Neuronal stem cell (in vitro differentiated cells): ENCODE measurements at regions not wholly inside any gene's neighbourhood (a gene's known extent, or its start where the extent isn't known, plus 50 kb on each side); places are given as distances from the start of the nearest gene placed in this dataset.
"Not testable (repeated sequence)": the region's sequence is repeated elsewhere in the genome, so short reads cannot be mapped to it uniquely, and the experiment has no call there.

Experiments
- DNase-seq: peaks from one replicate; pipeline ENCODE4 v3.0.0-alpha.2; 2013; ENCODE audit warnings: low spot score
- H2AFZ ChIP-seq: one replicate; pipeline ENCODE4 v1.6.1; 2013; ENCODE audit warnings: mild to moderate bottlenecking, low read length, inconsistent platforms
- H2AK5ac ChIP-seq: 2 replicates; pipeline ENCODE4 v1.6.1; 2013; ENCODE audit warnings: low read depth, mild to moderate bottlenecking, inconsistent platforms, low read length, moderate library complexity, mixed read lengths
- H2BK120ac ChIP-seq: 2 replicates; pipeline ENCODE4 v1.6.1; 2013; ENCODE audit warnings: low read depth, mild to moderate bottlenecking, inconsistent platforms, low read length, moderate library complexity, mixed read lengths
- H2BK12ac ChIP-seq: one replicate; pipeline ENCODE4 v1.6.1; 2013; ENCODE audit warnings: low read length, inconsistent platforms
- H2BK15ac ChIP-seq: 2 replicates; pipeline ENCODE4 v1.6.1; 2013; ENCODE audit warnings: mild to moderate bottlenecking, low read length, inconsistent platforms, mixed read lengths
- H2BK5ac ChIP-seq: one replicate; pipeline ENCODE4 v1.6.1; 2013; ENCODE audit warnings: inconsistent platforms, mild to moderate bottlenecking, low read length, moderate library complexity
- H3K14ac ChIP-seq: one replicate; pipeline ENCODE4 v1.6.1; 2013; ENCODE audit warnings: low read length, inconsistent platforms
- H3K18ac ChIP-seq: 2 replicates; pipeline ENCODE4 v1.6.1; 2013; ENCODE audit warnings: low read length, inconsistent platforms
- H3K23ac ChIP-seq: 2 replicates; pipeline ENCODE4 v1.6.1; 2013; ENCODE audit warnings: low read depth, mild to moderate bottlenecking, mixed read lengths, low read length, inconsistent platforms; ENCODE audit not compliant: poor library complexity
- H3K27ac ChIP-seq: replicated peaks from 3 replicates; pipeline ENCODE4 v1.5.1; 2013; ENCODE audit warnings: low read length, inconsistent platforms
- H3K27me3 ChIP-seq, 3 experiments: 2 replicates each; pipeline ENCODE4 v1.6.1; 2013; ENCODE audit warnings: low read length in 3 of 3, mild to moderate bottlenecking in 2 of 3, inconsistent platforms in 1 of 3, low read depth in 1 of 3, mixed read lengths in 1 of 3, moderate library complexity in 1 of 3; ENCODE audit not compliant: control insufficient read depth in 3 of 3, insufficient read depth in 3 of 3
- H3K36me3 ChIP-seq, 2 donors: replicated peaks in 1 of 2; 2 replicates each; pipeline ENCODE4 v1.6.1; 2013; ENCODE audit warnings: low read length in 2 of 2; ENCODE audit not compliant: control insufficient read depth in 2 of 2, insufficient read depth in 2 of 2
- H3K4ac ChIP-seq: 2 replicates; pipeline ENCODE4 v1.6.1; 2013; ENCODE audit warnings: inconsistent platforms, mild to moderate bottlenecking, low read length, moderate library complexity
- H3K4me1 ChIP-seq, 2 donors: 1 replicate in 1 of 2; 2 replicates in 1 of 2; pipeline ENCODE4 v1.6.1; 2013; ENCODE audit warnings: low read length in 2 of 2, low read depth in 1 of 2; ENCODE audit not compliant: control insufficient read depth in 2 of 2, insufficient read depth in 1 of 2
- H3K4me2 ChIP-seq: one replicate; pipeline ENCODE4 v1.6.1; 2013; ENCODE audit warnings: mild to moderate bottlenecking, low read length, inconsistent platforms; ENCODE audit not compliant: insufficient read depth, poor library complexity, severe bottlenecking
- H3K4me3 ChIP-seq, 2 donors: 2 replicates each; pipeline ENCODE4 v1.5.1; 2013; ENCODE audit warnings: low read length in 2 of 2, mild to moderate bottlenecking in 2 of 2, inconsistent platforms in 1 of 2, moderate library complexity in 1 of 2
- H3K79me1 ChIP-seq: one replicate; pipeline ENCODE4 v1.6.1; 2013; ENCODE audit warnings: low read depth, mild to moderate bottlenecking, inconsistent platforms, low read length, moderate library complexity
- H3K9ac ChIP-seq: one replicate; pipeline ENCODE4 v1.6.1; 2013; ENCODE audit warnings: mild to moderate bottlenecking, low read depth, low read length, inconsistent platforms; ENCODE audit not compliant: poor library complexity
- H3K9me3 ChIP-seq, 2 donors: replicated peaks in 1 of 2; 2 replicates each; pipeline versions ENCODE3 to v1.6.1; 2013; ENCODE audit warnings: low read length in 2 of 2, mild to moderate bottlenecking in 2 of 2, inconsistent platforms in 1 of 2, low read depth in 1 of 2, mixed read lengths in 1 of 2, moderate library complexity in 1 of 2; ENCODE audit not compliant: control insufficient read depth in 2 of 2, insufficient read depth in 1 of 2
- H4K8ac ChIP-seq: one replicate; pipeline ENCODE4 v1.6.1; 2013; ENCODE audit warnings: low read depth, mild to moderate bottlenecking, inconsistent platforms, low read length, moderate library complexity
- H4K91ac ChIP-seq: one replicate; pipeline ENCODE4 v1.6.1; 2013; ENCODE audit warnings: low read length, low read depth, mild to moderate bottlenecking, inconsistent platforms; ENCODE audit not compliant: poor library complexity
- WGBS, 2 donors: extraction: QIAGEN DNeasy Blood & Tissue Kit; methylation state at CpG; one replicate each; pipeline ENCODE4 v1.1.7; 2013; ENCODE audit warnings: missing lambda C conversion rate in 2 of 2, mixed read lengths in 1 of 2; ENCODE audit not compliant: insufficient read length in 2 of 2, insufficient replicate concordance in 1 of 2; ENCODE audit errors: extremely low coverage in 2 of 2; 5-methylcytosine and 5-hydroxymethylcytosine counted together

- H3K4me3 ChIP-seq = no peak overlapping the region
- H2BK15ac ChIP-seq = no peak overlapping the region
- no peaks in the 10 kb centered on the region for H3K36me3 ChIP-seq
- H4K8ac ChIP-seq = no peak overlapping the region
- no peaks in the 10 kb centered on the region for H3K27me3 ChIP-seq
- H3K4ac ChIP-seq = no peak overlapping the region
- no peak overlapping the region for H3K18ac ChIP-seq
- H2BK5ac ChIP-seq = no peak overlapping the region
- no peak overlapping the region for H3K23ac ChIP-seq
- H3K9ac ChIP-seq = no peak overlapping the region
- H3K9me3 ChIP-seq = no peaks in the 10 kb centered on the region
- H2AK5ac ChIP-seq = no peak overlapping the region
- H3K79me1 ChIP-seq = no peaks in the 10 kb centered on the region
- H3K14ac ChIP-seq = no peak overlapping the region
- H3K4me2 ChIP-seq = no peak overlapping the region
- DNase-seq = no peak
- no peak overlapping the region for H4K91ac ChIP-seq
- peaks cover 0 to 4% of the 10 kb centered on the region in 2 donors for H3K4me1 ChIP-seq
- no peak overlapping the region for H3K27ac ChIP-seq
- no peak overlapping the region for H2BK120ac ChIP-seq
- peak overlapping the region; percentile 46 for H2AFZ ChIP-seq
- H2BK12ac ChIP-seq = no peak overlapping the region
- no CpG with 5 or more reads among the region's 2 CpGs for WGBS, 2 donors
Measured at GRCh38 chr3:78506581-78507195, 1261.1 kb downstream of the ROBO1 start.

GRCh38 chr3:78507196-78507984, 1260.4 kb downstream of the ROBO1 start:
- DNase-seq = no peak
- H4K8ac ChIP-seq = no peak overlapping the region
- no peak overlapping the region for H3K14ac ChIP-seq
- H3K79me1 ChIP-seq = no peaks in the 10 kb centered on the region
- H3K27me3 ChIP-seq = no peaks in the 10 kb centered on the region
- H3K4me3 ChIP-seq = no peak overlapping the region
- no peak overlapping the region for H3K4ac ChIP-seq
- no peak overlapping the region for H3K23ac ChIP-seq
- no peak overlapping the region for H2BK15ac ChIP-seq
- no peak overlapping the region for H3K18ac ChIP-seq
- no peak overlapping the region for H2BK12ac ChIP-seq
- no CpG with 5 or more reads among the region's 6 CpGs for WGBS, 2 donors
- no peak overlapping the region for H3K4me2 ChIP-seq
- H3K9me3 ChIP-seq = no peaks in the 10 kb centered on the region
- H3K27ac ChIP-seq = no peak overlapping the region
- no peaks in the 10 kb centered on the region for H3K36me3 ChIP-seq
- H3K9ac ChIP-seq = no peak overlapping the region
- no peak overlapping the region for H2BK120ac ChIP-seq
- peaks cover 0 to 4% of the 10 kb centered on the region in 2 donors for H3K4me1 ChIP-seq
- no peak overlapping the region for H2BK5ac ChIP-seq
- H4K91ac ChIP-seq = no peak overlapping the region
- H2AK5ac ChIP-seq = no peak overlapping the region
- peak overlapping the region; percentile 46 for H2AFZ ChIP-seq

- no peak overlapping the region for H3K4ac ChIP-seq
- no peak overlapping the region for H3K9ac ChIP-seq
- H2BK12ac ChIP-seq = no peak overlapping the region
- H3K18ac ChIP-seq = no peak overlapping the region
- H3K9me3 ChIP-seq = no peaks in the 10 kb centered on the region
- H4K91ac ChIP-seq = no peak overlapping the region
- WGBS, 2 donors = no CpG with 5 or more reads among the region's 2 CpGs
- H2AK5ac ChIP-seq = no peak overlapping the region
- peaks cover 0 to 4% of the 10 kb centered on the region in 2 donors for H3K4me1 ChIP-seq
- H3K27ac ChIP-seq = no peak overlapping the region
- H3K79me1 ChIP-seq = no peaks in the 10 kb centered on the region
- H3K14ac ChIP-seq = no peak overlapping the region
- H4K8ac ChIP-seq = no peak overlapping the region
- no peak overlapping the region for H3K4me2 ChIP-seq
- no peak overlapping the region for H3K23ac ChIP-seq
- H2BK5ac ChIP-seq = no peak overlapping the region
- no peaks in the 10 kb centered on the region for H3K36me3 ChIP-seq
- no peak for DNase-seq
- no peak overlapping the region for H3K4me3 ChIP-seq
- no peak overlapping the region for H2BK120ac ChIP-seq
- no peaks in the 10 kb centered on the region for H3K27me3 ChIP-seq
- H2BK15ac ChIP-seq = no peak overlapping the region
- H2AFZ ChIP-seq = no peak overlapping the region
Measured at GRCh38 chr3:78511840-78512239, 1256.0 kb downstream of the ROBO1 start.

GRCh38 chr3:78512786-78513185, 1255.0 kb downstream of the ROBO1 start:
- not testable (repeated sequence) for H2AFZ ChIP-seq, H3K27me3 ChIP-seq, H2BK12ac ChIP-seq, H3K27ac ChIP-seq, H2BK15ac ChIP-seq, H4K8ac ChIP-seq, H3K23ac ChIP-seq, H4K91ac ChIP-seq, DNase-seq, H3K4ac ChIP-seq, H3K14ac ChIP-seq, H2BK120ac ChIP-seq, H3K4me1 ChIP-seq, H3K4me3 ChIP-seq, H3K79me1 ChIP-seq, H3K36me3 ChIP-seq, H2BK5ac ChIP-seq, H3K9ac ChIP-seq, H3K9me3 ChIP-seq, H3K18ac ChIP-seq, H3K4me2 ChIP-seq, H2AK5ac ChIP-seq
- no CpG with 5 or more reads among the region's 4 CpGs for WGBS, 2 donors
